ENCODE measurements at regions not wholly inside any gene's neighbourhood (a gene's known extent, or its start where the extent isn't known, plus 50 kb on each side); places are given as distances from the start of the nearest gene placed in this dataset.
"Not testable (repeated sequence)": the region's sequence is repeated elsewhere in the genome, so short reads cannot be mapped to it uniquely, and the experiment has no call there.

GRCh38 chr14:104230946-104231345, 92.6 kb downstream of the KIF26A start:
- no peak for DNase-seq (ENCODE audit: low spot score)

DNA sequence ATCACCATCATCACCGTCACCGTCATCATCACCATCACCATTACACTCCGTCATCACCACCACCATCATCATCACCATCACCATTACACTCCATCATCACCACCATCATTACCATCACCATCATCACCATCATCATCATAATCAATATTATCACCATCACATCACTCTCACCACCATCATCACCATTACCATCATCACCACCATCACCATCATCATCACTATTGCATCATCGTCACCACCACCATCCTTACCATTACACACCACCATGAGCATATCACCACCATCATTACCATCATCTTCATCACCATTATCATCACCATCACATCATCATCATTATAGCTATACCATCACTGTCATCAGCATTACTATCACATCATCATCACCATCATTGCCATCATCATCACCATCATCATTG, 93.7 kb downstream of the KIF26A start:
- DNase-seq (ENCODE audit: low spot score) = no peak

- DNase-seq (ENCODE audit: low spot score) = not testable (repeated sequence)
These were observed 95.8 kb downstream of the KIF26A start for GRCh38 chr14:104234007-104234786.

DNA sequence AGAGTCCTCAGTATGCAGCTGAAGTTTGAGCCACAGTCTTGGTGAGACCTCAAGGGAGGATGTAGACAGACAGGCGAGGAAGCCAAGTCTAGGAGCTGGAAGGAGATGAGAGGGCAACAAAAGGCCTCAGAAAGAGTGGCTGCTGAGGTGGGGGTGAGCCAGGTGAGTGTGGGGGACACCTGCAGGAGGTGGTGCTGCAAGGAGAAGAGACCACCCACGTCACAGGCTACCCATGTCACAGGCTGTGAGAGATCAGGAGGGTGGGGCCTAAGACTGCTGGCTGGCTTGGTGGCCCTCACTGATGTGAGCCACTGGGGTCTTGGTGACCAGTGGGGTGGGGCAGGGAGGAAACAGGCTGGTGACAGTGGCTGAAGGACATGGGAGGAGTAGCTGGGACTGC, 97.3 kb downstream of the KIF26A start:
- DNase-seq (ENCODE audit: low spot score) = no peak

GRCh38 chr14:104237651-104238423, 99.5 kb downstream of the KIF26A start:
- no peak for DNase-seq (ENCODE audit: low spot score)

- DNase-seq (ENCODE audit: low spot score) = no peak
These were observed 100.2 kb downstream of the KIF26A start for GRCh38 chr14:104238424-104239184.

- no peak for DNase-seq (ENCODE audit: low spot score)
These were observed 100.9 kb downstream of the KIF26A start for GRCh38 chr14:104239185-104239775.

GRCh38 chr14:104239861-104240301, 101.5 kb downstream of the KIF26A start:
- no peak for DNase-seq (ENCODE audit: low spot score)

DNA sequence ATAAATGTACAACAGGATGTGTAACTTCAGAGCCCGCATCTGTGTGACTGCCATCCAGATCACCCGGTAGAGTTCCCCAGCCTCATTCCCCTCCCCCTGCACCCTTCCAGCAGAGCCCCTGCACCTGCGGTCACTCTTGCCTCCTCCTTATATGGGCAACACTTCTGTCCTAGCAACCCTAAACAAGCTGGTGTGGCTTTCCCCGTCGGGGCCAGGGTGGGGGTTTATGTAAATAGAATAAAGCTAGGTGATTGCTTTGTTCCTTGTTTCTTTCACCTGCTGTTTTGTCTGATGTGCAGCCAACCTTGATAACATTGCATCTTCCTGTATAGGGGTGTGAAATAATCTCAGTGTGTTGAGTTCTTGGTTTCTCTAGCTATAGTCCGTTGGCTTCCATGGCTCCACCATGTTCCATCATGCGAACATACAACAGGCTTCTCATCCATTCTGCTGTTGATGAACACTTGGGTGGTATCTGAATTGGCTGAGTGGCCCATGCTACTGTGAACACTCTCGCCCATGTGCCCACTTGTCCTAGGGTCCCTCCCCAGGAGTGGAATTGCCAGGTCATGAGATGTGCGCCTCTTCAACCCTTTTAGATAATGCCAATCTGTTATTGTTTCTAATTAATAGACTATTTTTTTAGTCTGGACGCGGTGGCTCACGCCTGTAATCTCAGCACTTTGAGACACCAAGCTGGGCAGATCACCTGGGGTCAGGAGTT, 102.2 kb downstream of the KIF26A start:
- no peak for DNase-seq (ENCODE audit: low spot score)

DNA sequence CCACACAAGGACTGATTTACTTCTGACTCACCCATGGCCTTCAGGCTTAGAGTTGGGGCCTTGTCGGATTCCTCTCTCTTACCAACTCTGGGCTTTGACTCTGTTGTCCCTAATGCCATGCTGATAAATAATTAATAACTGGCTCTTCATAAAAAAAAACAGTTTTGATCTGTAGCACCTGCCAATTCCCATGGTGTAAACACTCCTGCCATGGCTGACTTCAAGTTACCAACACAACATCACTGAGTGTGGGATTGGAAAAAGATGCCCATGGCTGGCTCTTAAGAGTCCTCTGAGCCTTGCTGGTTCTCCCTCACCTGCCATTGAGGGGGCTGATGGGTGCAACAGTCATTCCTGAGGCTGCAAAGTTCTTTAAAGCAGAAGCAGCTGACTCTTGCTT, 104.8 kb downstream of the KIF26A start:
- no peak for DNase-seq (ENCODE audit: low spot score)

- DNase-seq (ENCODE audit: low spot score) = no peak
These were observed 106.0 kb downstream of the KIF26A start for GRCh38 chr14:104244221-104245011.

DNA sequence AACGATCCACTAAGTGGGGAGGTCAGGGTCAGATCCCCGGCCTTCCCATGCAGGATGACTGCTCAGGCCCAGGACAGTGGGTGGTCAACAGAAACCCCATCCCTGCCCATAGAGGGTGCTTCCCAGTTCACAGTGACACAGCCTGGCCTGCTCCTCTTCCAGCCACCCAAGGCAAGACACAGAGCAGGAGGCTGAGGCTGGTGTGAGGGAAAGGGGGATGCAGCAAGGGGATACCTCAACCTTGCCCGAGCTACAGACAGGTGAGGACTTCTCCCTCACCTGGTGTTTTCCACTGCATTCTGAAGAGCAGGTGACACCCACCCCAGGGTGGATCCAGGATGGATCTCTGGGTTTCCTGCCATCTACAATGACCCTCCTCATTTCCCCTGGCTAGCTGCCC, 106.7 kb downstream of the KIF26A start:
- DNase-seq (ENCODE audit: low spot score) = no peak

DNA sequence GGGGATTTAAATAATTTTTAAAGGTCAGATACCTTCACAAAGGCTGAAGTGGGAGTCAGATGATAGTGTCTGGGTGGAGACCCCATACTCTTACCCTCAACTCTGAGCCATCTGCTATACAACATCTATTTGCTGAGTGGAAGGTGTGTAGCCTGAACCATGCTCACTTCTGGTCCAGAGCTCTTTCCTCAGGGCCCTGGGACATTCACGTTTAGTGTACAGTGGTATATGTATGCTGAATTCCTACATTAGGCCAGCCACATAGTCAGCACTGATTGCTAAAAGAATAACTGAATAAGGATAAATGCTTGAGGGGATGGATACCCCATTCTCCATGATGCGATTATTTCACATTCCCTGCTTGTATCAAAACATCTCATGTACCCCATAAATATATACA, 107.3 kb downstream of the KIF26A start:
- no peak for DNase-seq (ENCODE audit: low spot score)

DNA sequence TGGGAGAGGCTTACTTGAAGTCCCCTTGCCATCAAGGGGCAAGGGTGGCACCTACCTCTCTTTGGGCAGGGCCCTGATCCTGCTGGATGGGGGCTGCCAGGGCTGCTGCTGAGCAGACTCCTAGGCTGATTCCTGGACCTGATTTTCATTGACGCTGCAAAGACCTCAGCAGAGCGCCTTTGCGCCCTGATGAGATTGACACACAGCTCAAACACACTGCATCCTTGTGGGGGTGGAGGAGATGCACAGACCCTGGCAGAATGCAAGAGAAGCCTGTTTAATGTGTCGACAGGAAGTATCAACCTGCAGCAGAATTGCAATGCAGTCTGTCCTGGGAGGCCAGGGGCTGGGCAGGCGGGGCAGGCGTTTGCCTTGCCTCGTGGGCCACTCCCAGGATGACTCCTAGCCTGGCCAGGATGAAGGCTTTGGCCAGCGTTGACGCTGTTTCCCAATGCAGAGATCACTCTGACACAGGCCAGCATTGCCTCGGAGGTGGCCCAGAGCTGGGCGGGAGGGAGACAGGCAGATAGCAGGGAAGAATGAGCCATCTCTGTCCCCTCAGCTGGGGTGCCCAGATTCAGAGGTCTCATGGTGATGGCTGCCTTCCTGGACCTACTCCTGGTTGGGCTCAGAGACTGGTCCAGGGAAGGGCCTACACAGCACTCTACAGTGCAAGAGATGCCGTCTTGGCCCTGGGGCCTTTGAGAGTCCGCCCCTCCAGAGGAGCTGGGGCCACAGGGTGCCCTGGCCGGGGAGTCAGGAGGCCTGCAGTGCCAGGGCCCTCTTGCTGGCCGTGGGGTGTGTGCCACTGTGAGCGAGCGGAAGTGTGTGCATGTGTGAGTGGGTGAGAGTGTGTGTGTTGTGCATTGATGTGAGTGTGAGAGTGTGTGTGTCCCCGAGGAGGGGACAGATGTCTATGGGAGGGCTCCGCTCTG, 108.3 kb downstream of the KIF26A start:
- DNase-seq (ENCODE audit: low spot score) = no peak

DNA sequence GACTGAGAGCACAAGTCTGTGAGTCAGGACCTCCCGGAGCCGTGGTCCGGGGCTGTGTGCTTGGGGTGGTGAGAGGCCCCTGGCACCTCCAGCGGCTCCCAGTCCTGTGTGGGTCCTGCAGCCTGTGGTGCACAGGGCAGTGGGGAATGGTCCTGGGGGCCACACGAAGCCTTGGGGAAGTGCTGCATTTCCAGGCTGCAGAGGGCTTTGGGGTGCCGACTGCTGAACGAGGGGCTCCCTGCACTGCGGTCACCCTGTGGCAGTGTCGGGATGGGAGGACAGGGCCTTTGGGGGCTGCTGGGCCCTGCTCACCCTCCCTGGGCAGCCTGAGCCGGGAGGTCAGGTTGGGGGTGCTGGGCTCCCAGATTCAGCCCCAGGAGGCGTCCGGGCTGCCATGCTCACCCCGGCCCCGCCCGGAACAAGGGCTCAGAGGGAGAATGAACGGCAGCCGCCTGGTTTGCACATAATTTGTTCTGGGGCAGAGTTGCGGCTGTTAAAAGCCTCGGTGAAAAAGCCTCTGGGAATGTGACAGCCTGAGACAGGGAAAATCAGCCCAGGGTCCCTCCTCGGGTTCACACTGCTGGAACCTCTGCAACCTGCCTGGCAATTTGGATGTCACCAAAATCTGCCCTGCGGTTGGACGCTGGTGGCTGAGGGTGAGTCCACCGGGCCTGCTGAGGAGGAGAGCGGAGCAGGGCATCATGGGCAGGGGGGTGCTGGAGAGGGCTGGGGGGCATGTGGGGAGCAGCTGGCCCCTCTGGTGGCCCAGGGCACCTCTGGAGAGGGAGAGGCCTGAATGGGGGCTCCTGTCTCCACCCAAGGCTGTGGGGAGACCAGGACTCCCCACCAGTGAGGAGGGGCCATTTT, 109.2 kb downstream of the KIF26A start:
- no peak for DNase-seq (ENCODE audit: low spot score)

- DNase-seq (ENCODE audit: low spot score) = no peak
These were observed 110.0 kb downstream of the KIF26A start for GRCh38 chr14:104248203-104249055.

DNA sequence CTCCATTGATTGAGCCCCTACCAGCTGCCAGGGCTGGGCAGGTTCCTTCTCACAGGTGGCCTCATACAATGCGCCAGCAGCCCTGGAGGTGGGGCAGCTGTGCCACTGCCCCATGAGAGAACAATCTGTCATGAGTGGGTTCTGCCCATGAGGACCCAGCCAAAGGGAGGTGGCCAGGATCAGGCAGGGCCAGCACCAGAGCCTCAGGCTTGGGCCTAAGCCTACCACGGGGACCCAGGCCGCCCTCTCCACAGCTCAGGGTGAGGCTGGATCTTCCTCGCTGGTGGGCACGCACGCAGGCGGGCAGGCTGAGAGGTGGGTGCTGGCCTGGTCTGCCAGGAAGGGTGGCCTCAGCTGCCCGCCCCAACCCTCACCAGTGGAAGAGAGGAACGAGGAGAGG, 110.7 kb downstream of the KIF26A start:
- DNase-seq (ENCODE audit: low spot score) = no peak

Data from HT-29 (cell line).